ENCODE measurements at regions not wholly inside any gene's neighbourhood (a gene's known extent, or its start where the extent isn't known, plus 50 kb on each side); places are given as distances from the start of the nearest gene placed in this dataset.

DNA sequence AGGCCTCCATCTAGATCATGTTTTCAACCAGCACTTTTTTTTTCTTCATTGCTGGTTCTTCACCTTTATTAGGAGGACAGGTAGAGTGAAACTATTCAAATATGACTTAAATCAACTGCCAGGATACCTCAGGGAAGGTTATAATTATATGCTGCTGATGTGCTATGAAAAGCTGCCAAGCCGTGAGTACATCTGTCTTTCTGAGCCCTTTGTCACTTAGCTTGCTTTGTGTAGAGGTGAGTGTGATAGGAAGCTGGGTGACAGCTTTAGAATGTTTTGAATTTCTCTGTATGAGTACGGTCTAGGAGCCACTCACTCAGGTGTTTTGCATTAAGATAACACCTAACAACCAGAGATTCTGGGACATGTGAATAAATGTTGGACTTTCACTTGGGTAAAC, 365.2 kb downstream of the OTUD1 start:
- DNase-seq (ENCODE audit: low read depth) = no peak
- H3K4me3 ChIP-seq (ENCODE audit: control insufficient read depth, low read depth, low read length) = no peak overlapping the region
- TF ChIP-seq, protein P1, sequence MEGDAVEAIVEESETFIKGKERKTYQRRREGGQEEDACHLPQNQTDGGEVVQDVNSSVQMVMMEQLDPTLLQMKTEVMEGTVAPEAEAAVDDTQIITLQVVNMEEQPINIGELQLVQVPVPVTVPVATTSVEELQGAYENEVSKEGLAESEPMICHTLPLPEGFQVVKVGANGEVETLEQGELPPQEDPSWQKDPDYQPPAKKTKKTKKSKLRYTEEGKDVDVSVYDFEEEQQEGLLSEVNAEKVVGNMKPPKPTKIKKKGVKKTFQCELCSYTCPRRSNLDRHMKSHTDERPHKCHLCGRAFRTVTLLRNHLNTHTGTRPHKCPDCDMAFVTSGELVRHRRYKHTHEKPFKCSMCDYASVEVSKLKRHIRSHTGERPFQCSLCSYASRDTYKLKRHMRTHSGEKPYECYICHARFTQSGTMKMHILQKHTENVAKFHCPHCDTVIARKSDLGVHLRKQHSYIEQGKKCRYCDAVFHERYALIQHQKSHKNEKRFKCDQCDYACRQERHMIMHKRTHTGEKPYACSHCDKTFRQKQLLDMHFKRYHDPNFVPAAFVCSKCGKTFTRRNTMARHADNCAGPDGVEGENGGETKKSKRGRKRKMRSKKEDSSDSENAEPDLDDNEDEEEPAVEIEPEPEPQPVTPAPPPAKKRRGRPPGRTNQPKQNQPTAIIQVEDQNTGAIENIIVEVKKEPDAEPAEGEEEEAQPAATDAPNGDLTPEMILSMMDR (conservative IDR thresholded peaks at IDR 0.05; ENCODE audit: control insufficient read depth, insufficient read depth, low read depth, low read length) = no peak

GRCh38 chr10:23813687-23814086, 374.8 kb downstream of the OTUD1 start:
- no peak for DNase-seq (ENCODE audit: low read depth)
- no peak overlapping the region for H3K4me3 ChIP-seq (ENCODE audit: control insufficient read depth, low read depth, low read length)
- TF ChIP-seq, protein P1 (conservative IDR thresholded peaks at IDR 0.05; ENCODE audit: control insufficient read depth, insufficient read depth, low read depth, low read length) = no peak

- TF ChIP-seq, protein P1 (conservative IDR thresholded peaks at IDR 0.05; ENCODE audit: control insufficient read depth, insufficient read depth, low read depth, low read length) = no peak
- no peak for DNase-seq (ENCODE audit: low read depth)
- no peak overlapping the region for H3K4me3 ChIP-seq (ENCODE audit: control insufficient read depth, low read depth, low read length)
Observed at GRCh38 chr10:23818484-23818883, 379.6 kb downstream of the OTUD1 start.

DNA sequence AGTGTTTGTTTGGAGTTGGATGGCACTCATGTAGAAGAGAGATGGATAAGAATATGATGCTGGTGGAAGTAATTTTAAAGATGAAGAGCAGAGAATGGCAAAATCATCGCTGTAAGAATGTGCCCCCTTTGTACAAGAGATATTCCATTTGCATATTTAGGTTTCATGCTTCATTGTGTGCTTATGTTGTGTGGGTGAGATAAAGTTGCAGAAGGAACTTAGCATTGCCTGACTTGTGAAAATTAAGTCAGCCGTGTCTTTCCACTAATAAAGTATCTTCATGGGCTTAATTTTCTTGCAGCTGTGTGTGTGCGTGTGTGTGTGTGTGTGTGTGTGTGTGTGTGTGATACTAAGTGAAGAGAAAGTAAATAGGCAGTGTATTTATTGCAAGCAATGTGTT, 381.9 kb downstream of the OTUD1 start:
- H3K4me3 ChIP-seq (ENCODE audit: control insufficient read depth, low read depth, low read length) = no peak overlapping the region
- DNase-seq (ENCODE audit: low read depth) = no peak
- TF ChIP-seq, protein P1 (conservative IDR thresholded peaks at IDR 0.05; ENCODE audit: control insufficient read depth, insufficient read depth, low read depth, low read length) = no peak

DNA sequence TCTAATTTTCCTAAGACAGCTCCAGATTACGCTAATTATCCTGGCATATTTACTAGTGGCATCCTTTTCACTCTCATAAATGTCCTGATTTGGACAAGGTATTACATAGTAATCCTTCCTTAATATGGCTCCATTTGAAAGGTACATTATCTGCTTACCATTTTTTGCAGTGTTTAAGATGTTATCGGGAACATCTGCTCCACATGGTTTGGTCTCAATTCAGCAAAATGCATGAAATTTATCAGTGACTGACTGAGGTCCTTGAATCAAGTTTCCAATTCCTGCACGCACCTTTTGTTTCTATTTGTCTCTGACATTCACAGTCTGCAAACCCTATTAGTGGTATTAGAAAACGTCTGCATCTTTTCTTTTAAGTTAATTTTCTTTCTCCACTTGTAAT, 384.1 kb upstream of the KIAA1217 start:
- TF ChIP-seq, protein P1 (conservative IDR thresholded peaks at IDR 0.05; ENCODE audit: control insufficient read depth, insufficient read depth, low read depth, low read length) = no peak

DNA sequence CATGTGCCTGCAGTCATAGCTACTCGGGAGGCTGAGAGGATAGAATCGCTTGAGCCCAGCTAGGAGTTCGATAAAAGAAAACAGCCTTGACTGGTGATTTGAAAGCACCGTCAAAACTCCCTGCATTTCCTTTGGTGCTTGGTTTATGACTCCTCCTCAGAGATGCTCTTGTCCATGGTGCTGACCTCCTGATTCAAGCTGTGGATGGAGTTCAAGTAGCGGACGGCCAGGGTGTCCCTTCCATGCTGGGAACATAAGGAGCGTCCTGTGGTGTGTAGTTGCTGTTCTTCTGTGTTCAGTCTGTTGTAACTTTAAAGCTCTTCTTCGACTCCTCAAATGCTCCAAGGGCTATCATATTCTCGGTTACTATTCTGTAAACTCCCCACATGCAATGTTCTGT, 382.5 kb upstream of the KIAA1217 start:
- TF ChIP-seq, protein P1 (conservative IDR thresholded peaks at IDR 0.05; ENCODE audit: control insufficient read depth, insufficient read depth, low read depth, low read length) = no peak
- H3K4me3 ChIP-seq (ENCODE audit: control insufficient read depth, low read depth, low read length) = no peak overlapping the region
- no peak for DNase-seq (ENCODE audit: low read depth)

More for the DNA sequence above, 384.1 kb upstream of the KIAA1217 start:
- H3K4me3 ChIP-seq (ENCODE audit: control insufficient read depth, low read depth, low read length) = no peak overlapping the region
- no peak for DNase-seq (ENCODE audit: low read depth)

DNA sequence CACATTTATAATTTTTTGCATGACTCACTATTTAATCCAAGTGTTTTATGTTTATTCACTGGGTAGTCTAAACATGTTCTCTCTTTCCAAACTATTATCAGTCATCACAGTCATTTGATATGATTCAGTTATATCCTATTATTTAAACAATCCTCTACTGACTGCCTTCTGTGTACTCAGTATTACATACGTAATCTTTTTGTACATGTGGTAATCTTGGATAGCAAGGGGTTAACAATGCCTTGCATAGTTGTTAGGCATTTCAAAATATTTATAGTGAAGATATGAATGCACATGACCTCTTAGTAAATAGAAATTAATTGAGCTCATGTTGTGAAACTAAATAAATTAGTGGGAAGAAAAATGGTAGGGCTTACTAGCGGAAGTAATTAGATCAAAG, 379.4 kb upstream of the KIAA1217 start:
- TF ChIP-seq, protein P1 (conservative IDR thresholded peaks at IDR 0.05; ENCODE audit: control insufficient read depth, insufficient read depth, low read depth, low read length) = no peak
- DNase-seq (ENCODE audit: low read depth) = no peak
- no peak overlapping the region for H3K4me3 ChIP-seq (ENCODE audit: control insufficient read depth, low read depth, low read length)

Measured in fibroblast of mammary gland (primary cell).